KMS-11 (cell line): ENCODE measurements at regions not wholly inside any gene's neighbourhood (a gene's known extent, or its start where the extent isn't known, plus 50 kb on each side); places are given as distances from the start of the nearest gene placed in this dataset.

ENCODE experiments used
- H2AFZ ChIP-seq: fragments of 200-600 bp; sonication (generic); 2 replicates; pipeline ENCODE4 v1.6.1; 2016; ENCODE audit warnings: antibody characterized with exemption, mixed run types, low read depth
- H3K27ac ChIP-seq: fragments of 200-600 bp; sonication (generic); 2 replicates; pipeline ENCODE4 v1.6.1; 2016; ENCODE audit warnings: mild to moderate bottlenecking, mixed run types
- H3K27me3 ChIP-seq: fragments of 200-600 bp; sonication (generic); 2 replicates; pipeline ENCODE4 v1.6.1; 2017; ENCODE audit warnings: mild to moderate bottlenecking, low read depth, mixed run types, moderate library complexity; ENCODE audit not compliant: insufficient read depth
- H3K36me3 ChIP-seq: fragments of 200-600 bp; sonication (generic); 2 replicates; pipeline ENCODE4 v1.6.1; 2017; ENCODE audit warnings: mild to moderate bottlenecking, mixed run types; ENCODE audit not compliant: insufficient read depth
- H3K4me1 ChIP-seq: fragments of 200-600 bp; sonication (generic); 2 replicates; pipeline ENCODE4 v1.6.1; 2016; ENCODE audit warnings: mild to moderate bottlenecking, low read depth, mixed run types; ENCODE audit not compliant: poor library complexity, severe bottlenecking
- H3K4me2 ChIP-seq: fragments of 200-600 bp; sonication (generic); 2 replicates; pipeline ENCODE4 v1.7.0; 2016; ENCODE audit warnings: mild to moderate bottlenecking, mixed run types
- H3K4me3 ChIP-seq: fragments of 200-600 bp; sonication (generic); IDR thresholded peaks from 2 replicates; pipeline ENCODE4 v1.6.1; 2017; ENCODE audit warnings: low read depth, low read length, mixed read lengths; ENCODE audit not compliant: insufficient read depth
- H3K79me2 ChIP-seq: fragments of 200-600 bp; sonication (generic); 2 replicates; pipeline ENCODE4 v1.6.1; 2016; ENCODE audit warnings: low read depth, mixed run types; ENCODE audit not compliant: insufficient read depth
- H3K9ac ChIP-seq: fragments of 200-600 bp; sonication (generic); 2 replicates; pipeline ENCODE4 v1.6.1; 2016; ENCODE audit warnings: mild to moderate bottlenecking, mixed run types
- H4K20me1 ChIP-seq: fragments of 200-600 bp; sonication (generic); 2 replicates; pipeline ENCODE4 v1.6.1; 2016; ENCODE audit warnings: mild to moderate bottlenecking, mixed run types; ENCODE audit not compliant: insufficient read depth
- CTCF ChIP-seq: fragments of 200-600 bp; sonication (generic); conservative IDR thresholded peaks from 2 replicates; pipeline ENCODE4 v1.6.1; 2017; ENCODE audit warnings: low read depth, mild to moderate bottlenecking, antibody characterized with exemption, low read length, moderate library complexity, mixed read lengths

- Histone ChIP-seq H2AFZ (no peak overlapping the region), H3K9ac (no peak overlapping the region), H3K36me3 (no peaks in the 10 kb centered on the region), H3K27ac (no peak overlapping the region), H4K20me1 (no peaks in the 10 kb centered on the region), H3K4me3 (no peak overlapping the region), H3K79me2 (no peaks in the 10 kb centered on the region), H3K27me3 (no peaks in the 10 kb centered on the region), H3K4me1 (no peaks in the 10 kb centered on the region), H3K4me2 (no peak overlapping the region)
- TF ChIP-seq CTCF: no peak
These were observed 69.1 kb upstream of the DNAJC10 start for GRCh38 chr2:182646763-182647498.

GRCh38 chr2:182647499-182647787, 68.6 kb upstream of the DNAJC10 start:
- TF ChIP-seq CTCF: no peak
- Histone ChIP-seq H3K79me2 (no peaks in the 10 kb centered on the region), H3K4me1 (no peaks in the 10 kb centered on the region), H3K27me3 (no peaks in the 10 kb centered on the region), H3K36me3 (no peaks in the 10 kb centered on the region), H3K9ac (no peak overlapping the region), H4K20me1 (no peaks in the 10 kb centered on the region), H2AFZ (no peak overlapping the region), H3K27ac (no peak overlapping the region), H3K4me3 (no peak overlapping the region), H3K4me2 (no peak overlapping the region)

- Histone ChIP-seq H3K4me3 (no peak overlapping the region), H3K4me2 (no peak overlapping the region), H3K9ac (no peak overlapping the region), H3K4me1 (no peaks in the 10 kb centered on the region), H3K36me3 (no peaks in the 10 kb centered on the region), H3K79me2 (no peaks in the 10 kb centered on the region), H2AFZ (no peak overlapping the region), H3K27ac (no peak overlapping the region), H3K27me3 (no peaks in the 10 kb centered on the region), H4K20me1 (no peaks in the 10 kb centered on the region)
- peak; percentile 59 for TF ChIP-seq CTCF
These were observed 66.7 kb upstream of the DNAJC10 start for GRCh38 chr2:182649316-182649715.

- H3K4me1 ChIP-seq: no peaks in the 10 kb centered on the region
- H3K36me3 ChIP-seq: no peaks in the 10 kb centered on the region
- H3K4me3 ChIP-seq: no peak overlapping the region
- H3K9ac ChIP-seq: 0 out of 2 replicates have a peak overlapping the region, but pooled peaks have one; percentile 10
- H3K79me2 ChIP-seq: no peaks in the 10 kb centered on the region
- peak overlapping the region; percentile 53; the same call in 1 of the 2 replicates for H2AFZ ChIP-seq
- peak; percentile 81 for TF ChIP-seq CTCF
- no peaks in the 10 kb centered on the region for H3K27me3 ChIP-seq
- no peak overlapping the region for H3K27ac ChIP-seq
- H3K4me2 ChIP-seq: no peak overlapping the region
- no peaks in the 10 kb centered on the region for H4K20me1 ChIP-seq
These were observed 65.4 kb upstream of the DNAJC10 start for GRCh38 chr2:182650704-182651103.
